Stimulated activated CD8-positive, alpha-beta memory T cell treated with anti-CD3 and anti-CD28 coated beads, Interleukin-4, amount 100 ng/mL, for 1 hour (primary cell): ENCODE measurements at regions not wholly inside any gene's neighbourhood (a gene's known extent, or its start where the extent isn't known, plus 50 kb on each side); places are given as distances from the start of the nearest gene placed in this dataset.
"Not testable (repeated sequence)": the region's sequence is repeated elsewhere in the genome, so short reads cannot be mapped to it uniquely, and the experiment has no call there.

Experiments
- DNase-seq, 2 donors: peaks; one replicate each; pipeline ENCODE4 v3.0.0-alpha.2; 2020; ENCODE audit warnings: low read depth in 2 of 2, low spot score in 1 of 2

DNA sequence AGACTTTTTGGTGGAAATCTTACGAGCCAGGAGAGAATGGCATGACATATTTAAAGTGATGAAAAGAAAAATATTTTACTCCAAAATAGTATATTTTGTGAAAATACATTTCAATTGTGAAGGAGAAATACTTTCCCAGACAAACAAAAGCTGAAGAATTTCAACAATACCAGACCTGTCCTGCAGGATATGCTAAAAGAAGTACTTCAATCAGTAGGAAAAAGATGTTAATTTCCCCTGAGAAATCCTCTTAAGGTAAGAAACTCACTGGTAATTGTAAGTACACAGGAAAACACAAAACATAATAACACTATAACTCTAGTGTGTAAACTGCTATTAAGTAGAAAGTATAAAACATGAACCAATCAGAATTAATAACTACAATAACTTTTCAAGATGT lies 341.8 kb upstream of the GJE1 start:
- no peak for DNase-seq

DNA sequence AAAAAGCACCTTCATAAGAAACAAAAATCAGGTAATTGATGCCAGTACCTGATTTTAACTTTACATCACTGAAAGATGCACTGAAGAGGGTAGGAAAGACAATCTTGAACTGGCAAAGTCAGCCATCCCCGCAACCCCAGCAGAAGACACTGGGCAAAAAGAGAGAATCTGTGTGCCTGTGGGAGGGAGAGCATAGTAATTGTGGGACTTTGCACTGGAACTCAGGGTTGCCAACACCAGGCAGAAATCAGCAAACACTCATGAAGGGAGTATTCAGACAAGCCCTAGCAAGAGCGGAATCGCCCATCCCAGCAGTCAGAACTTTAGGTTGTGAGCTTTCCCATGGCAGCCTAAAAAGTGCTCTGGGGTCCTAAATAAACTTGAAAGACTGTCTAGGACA lies 344.6 kb upstream of the GJE1 start:
- no peak for DNase-seq

DNA sequence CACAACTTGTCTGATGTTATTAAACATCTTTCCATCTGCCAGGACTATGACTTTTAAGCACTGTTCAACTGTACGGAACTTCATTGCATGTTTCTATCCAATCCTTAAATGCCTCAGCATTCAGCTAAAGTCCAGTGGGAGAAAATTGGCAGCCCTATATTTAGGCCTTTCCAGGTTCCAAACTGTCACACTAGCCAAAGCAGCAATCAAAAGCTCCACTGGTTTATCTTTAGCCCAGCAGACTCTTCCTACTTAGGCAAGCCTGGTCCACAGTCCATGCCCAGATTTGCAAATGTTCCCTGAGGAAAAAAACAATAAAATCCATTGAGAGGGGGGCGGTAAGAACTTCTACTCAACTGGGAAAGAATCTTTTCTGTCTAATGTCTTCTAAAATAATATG lies 349.1 kb upstream of the GJE1 start:
- no peak for DNase-seq

GRCh38 chr6:141780296-141780695 lies 352.4 kb upstream of the GJE1 start:
- DNase-seq: no peak

GRCh38 chr6:141764388-141764787 lies 368.3 kb upstream of the GJE1 start:
- DNase-seq: no peak

GRCh38 chr6:141758430-141758829 lies 374.3 kb upstream of the GJE1 start:
- DNase-seq: no peak

GRCh38 chr6:141753180-141753579 lies 379.5 kb upstream of the GJE1 start:
- no peak for DNase-seq

GRCh38 chr6:141752677-141753076 lies 380.0 kb upstream of the GJE1 start:
- no peak for DNase-seq

DNA sequence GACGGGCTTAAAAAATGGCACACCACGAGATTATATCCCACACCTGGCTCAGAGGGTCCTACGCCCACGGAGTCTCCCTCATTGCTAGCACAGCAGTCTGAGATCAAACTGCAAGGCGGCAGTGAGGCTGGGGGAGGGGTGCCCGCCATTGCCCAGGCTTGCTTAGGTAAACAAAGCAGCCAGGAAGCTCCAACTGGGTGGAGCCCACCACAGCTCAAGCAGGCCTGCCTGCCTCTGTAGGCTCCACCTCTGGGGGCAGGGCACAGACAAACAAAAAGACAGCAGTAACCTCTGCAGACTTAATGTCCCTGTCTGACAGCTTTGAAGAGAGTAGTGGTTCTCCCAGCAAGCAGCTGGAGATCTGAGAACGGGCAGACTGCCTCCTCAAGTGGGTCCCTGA lies 386.4 kb upstream of the GJE1 start:
- DNase-seq: not testable (repeated sequence)

GRCh38 chr6:141744971-141745370 lies 387.8 kb upstream of the GJE1 start:
- no peak for DNase-seq

DNA sequence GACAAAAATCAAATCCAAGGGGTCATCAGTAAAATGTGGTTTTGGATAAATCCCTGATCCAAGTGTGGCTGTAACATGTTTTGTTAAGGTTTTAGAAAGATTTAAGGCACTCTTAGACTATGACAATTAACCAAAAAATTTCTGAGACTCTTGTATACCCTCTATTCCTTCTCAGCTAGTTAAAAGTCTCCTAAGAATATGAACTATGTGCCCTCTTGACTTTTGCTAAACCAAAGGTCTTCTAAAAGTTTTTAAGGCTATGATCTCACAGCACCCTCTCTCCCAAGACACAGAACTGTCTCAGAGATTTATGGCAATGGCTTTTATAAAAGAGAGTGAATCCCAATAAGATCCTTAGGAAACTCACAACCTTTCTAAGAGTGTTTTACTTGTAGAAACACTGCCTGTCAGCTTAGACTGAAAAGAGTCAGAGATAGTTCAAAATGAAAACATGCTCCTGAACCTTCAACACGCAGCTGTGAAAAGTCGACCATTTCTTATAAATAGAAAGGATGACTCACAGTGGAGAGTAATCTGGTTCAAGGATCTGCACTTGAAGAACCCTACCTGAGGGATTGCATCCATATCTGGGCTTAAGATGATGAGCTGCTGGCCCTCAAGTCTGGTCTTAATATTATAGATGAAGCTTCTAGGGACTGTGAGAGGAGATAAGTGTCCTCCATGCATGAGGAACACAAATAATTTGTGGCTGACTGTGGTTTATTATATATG lies 388.4 kb upstream of the GJE1 start:
- DNase-seq: no peak

DNA sequence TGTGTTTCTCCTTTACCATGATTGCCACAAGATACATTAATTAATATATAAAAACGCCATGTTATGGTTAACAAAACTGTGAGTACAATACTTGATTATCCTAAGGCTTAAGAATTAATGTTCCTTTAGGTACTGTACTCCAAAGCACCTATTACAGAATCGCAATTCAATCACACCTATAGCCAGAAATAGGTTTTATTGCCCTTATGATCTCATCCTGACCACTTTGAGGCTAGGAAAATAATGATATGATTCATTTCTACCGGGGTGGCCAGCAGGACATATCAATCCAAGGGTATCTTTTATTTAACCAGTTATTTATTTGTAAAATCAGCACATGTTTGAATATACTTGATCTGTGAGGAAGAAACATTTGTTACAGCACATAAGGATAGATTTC lies 396.6 kb upstream of the GJE1 start:
- no peak for DNase-seq

- no peak for DNase-seq
Observed at GRCh38 chr6:141735126-141735525, 397.6 kb upstream of the GJE1 start.

- no peak for DNase-seq
Observed at GRCh38 chr6:141734071-141734840, 398.5 kb upstream of the GJE1 start.

DNA sequence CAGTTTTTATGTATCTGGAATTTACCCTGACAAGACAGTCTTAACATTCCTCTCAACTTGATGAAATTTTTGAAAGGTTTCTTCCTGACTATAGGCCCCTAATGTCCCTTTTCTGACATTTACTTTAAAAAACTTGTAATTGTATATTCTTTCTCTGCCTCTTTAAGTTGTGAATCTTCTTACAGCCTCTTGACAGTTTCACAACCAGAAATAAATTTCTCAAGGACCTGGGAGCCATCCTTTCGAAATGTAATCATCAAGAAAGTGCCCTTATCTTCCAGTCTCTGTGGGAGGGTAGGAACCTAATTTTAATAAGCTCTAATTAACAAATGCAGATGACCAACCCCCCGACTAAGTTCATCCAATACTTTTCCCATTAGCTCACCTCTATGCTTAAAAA lies 403.6 kb upstream of the GJE1 start:
- no peak for DNase-seq

DNA sequence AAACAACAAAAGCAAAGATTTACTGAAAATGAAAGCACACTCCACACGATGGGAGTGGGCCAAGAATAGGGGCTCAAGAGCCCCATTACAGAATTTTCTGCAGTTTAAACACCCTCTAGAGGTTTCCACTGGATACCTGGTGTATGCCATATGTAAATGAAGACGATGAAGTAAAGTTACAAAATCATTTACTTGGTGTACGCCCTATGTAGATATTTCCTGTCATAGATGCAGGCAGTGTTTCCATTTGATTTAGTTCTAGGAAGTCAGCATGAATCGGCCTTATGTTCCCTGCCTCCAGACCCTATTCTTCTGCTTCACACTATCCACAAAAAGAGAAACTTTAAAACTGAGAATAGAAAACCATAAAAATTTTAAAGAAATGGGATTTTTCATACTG lies 404.4 kb upstream of the GJE1 start:
- no peak for DNase-seq

DNA sequence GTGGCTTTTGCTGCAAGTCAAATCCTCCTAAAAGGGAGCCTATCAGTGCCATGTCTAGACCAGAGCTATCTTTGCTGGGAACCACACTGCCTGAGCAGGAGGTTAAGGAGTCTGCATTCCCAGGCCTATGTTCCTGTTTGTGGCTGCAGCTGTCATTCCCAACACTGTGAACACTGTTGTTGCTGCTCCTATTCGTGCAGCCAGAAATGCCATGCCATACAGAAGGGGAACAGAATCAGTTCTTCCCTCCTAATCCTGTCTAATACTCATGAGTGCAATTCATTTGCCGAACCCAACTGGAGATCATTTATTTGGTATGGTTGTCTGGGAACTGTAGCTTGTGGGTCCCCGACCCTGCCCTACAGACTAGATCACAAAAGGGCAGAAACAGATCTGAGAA lies 406.5 kb upstream of the GJE1 start:
- no peak for DNase-seq

- no peak for DNase-seq
Observed at GRCh38 chr6:141724731-141725130, 408.0 kb upstream of the GJE1 start.

DNA sequence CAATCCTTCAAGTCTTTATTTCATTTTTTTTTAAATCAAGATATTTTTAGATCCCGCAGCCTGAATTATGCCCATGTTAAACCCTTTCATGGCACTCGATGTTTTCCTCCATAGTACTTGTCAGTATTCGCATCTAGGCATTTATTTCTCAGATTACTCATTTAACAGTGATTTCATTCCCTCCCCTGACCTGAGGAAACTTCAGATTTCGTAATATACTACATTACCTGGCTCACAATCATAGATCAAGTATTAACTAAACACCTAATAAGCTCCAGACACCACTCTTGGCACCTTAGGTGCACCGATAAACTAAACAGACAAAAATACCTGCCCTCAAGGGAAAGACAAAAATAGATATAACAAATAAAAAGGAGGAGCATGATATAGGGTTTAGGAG lies 413.2 kb upstream of the GJE1 start:
- no peak for DNase-seq

- no peak for DNase-seq
Observed at GRCh38 chr6:141705431-141705830, 427.3 kb upstream of the GJE1 start.

DNA sequence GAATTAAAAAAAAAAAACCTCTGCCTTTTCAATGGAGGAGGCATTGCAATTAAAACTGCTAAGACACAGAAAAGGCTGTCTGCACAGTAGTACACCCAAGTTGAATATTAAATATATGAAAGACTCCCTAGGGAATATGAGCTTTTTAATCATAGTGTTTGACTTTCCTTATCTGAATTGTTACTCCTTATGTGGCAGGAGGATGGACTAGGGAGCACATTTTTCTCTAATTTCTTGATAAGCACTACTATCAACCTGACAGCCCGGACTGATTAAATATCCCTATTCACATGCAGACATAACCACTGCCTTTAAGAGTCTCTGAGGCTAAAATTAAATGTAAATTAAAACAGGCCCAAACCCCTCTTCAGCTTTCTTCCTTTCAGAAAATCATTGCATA lies 428.6 kb upstream of the GJE1 start:
- DNase-seq: no peak

GRCh38 chr6:141701732-141702131 lies 431.0 kb upstream of the GJE1 start:
- DNase-seq: no peak

- DNase-seq: no peak
Observed at GRCh38 chr6:141700819-141701218, 431.9 kb upstream of the GJE1 start.
